NB4 (cell line): ENCODE measurements at regions not wholly inside any gene's neighbourhood (a gene's known extent, or its start where the extent isn't known, plus 50 kb on each side); places are given as distances from the start of the nearest gene placed in this dataset.

Source experiments
- CTCF ChIP-seq: IDR thresholded peaks from one replicate; pipeline ENCODE4 v1.5.1; 2012; ENCODE audit warnings: low read depth, low read length
- POLR2A ChIP-seq: IDR thresholded peaks from 2 replicates; pipeline ENCODE4 v1.6.1; 2011; ENCODE audit warnings: mild to moderate bottlenecking; ENCODE audit not compliant: insufficient read length; ENCODE audit errors: extremely low read depth

- TF ChIP-seq CTCF: no peak
- no peak for TF ChIP-seq POLR2A
These were observed 138.5 kb upstream of the BEND6 start for GRCh38 chr6:56816370-56816769.
